ENCODE measurements at regions not wholly inside any gene's neighbourhood (a gene's known extent, or its start where the extent isn't known, plus 50 kb on each side); places are given as distances from the start of the nearest gene placed in this dataset.

GRCh38 chr16:86219655-86220445 is 290.5 kb upstream of the FOXF1 start:
- H3K36me3 ChIP-seq = no peaks in the 10 kb centered on the region
- no peak overlapping the region for H3K4me3 ChIP-seq (replicated peaks in 1 of 3)
- no peak for TF ChIP-seq POLR2A (IDR thresholded peaks at IDR 0.05)
- H3K27me3 ChIP-seq = no peaks in the 10 kb centered on the region
- no peak for DNase-seq
- WGBS, 2 donors = 58 to 60% methylated on average over 22 of the region's 22 CpGs
- no peak overlapping the region for H3K27ac ChIP-seq
- no peaks in the 10 kb centered on the region for H3K9me3 ChIP-seq
- intact Hi-C loops (cut with DNase I) = no loop called here
- H3K4me1 ChIP-seq = no peaks in the 10 kb centered on the region

- TF ChIP-seq POLR2A (IDR thresholded peaks at IDR 0.05) (no peak), CTCF (IDR thresholded peaks at IDR 0.05) (no peak)
- no peak for DNase-seq
- intact Hi-C loops (cut with DNase I) = no loop called here
- no peaks in the 10 kb centered on the region for H3K4me1 ChIP-seq
- no peaks in the 10 kb centered on the region for H3K36me3 ChIP-seq
- H3K9me3 ChIP-seq = no peaks in the 10 kb centered on the region
- no peaks in the 10 kb centered on the region for H3K27me3 ChIP-seq
- no peak overlapping the region for H3K4me3 ChIP-seq (replicated peaks in 1 of 3)
- no peak overlapping the region for H3K27ac ChIP-seq
Observed at GRCh38 chr16:86220561-86220960, 289.8 kb upstream of the FOXF1 start.

- no peak overlapping the region for H3K27ac ChIP-seq
- no peaks in the 10 kb centered on the region for H3K27me3 ChIP-seq
Observed at GRCh38 chr16:86221085-86221484, 289.2 kb upstream of the FOXF1 start.

GRCh38 chr16:86222547-86222946 is 287.8 kb upstream of the FOXF1 start:
- no peak overlapping the region for H3K4me3 ChIP-seq (replicated peaks in 1 of 3)
- intact Hi-C loops (cut with DNase I) = no loop called here

More at GRCh38 chr16:86221085-86221484, 289.2 kb upstream of the FOXF1 start:
- TF ChIP-seq CTCF (IDR thresholded peaks at IDR 0.05) (no peak), POLR2A (IDR thresholded peaks at IDR 0.05) (no peak)
- Histone ChIP-seq H3K9me3 (no peaks in the 10 kb centered on the region), H3K4me3 (replicated peaks in 1 of 3) (no peak overlapping the region), H3K36me3 (no peaks in the 10 kb centered on the region), H3K4me1 (no peaks in the 10 kb centered on the region)
- intact Hi-C loops (cut with DNase I) = no loop called here
- WGBS, 2 donors = 85 to 92% methylated on average over 8 of the region's 8 CpGs
- no peak for DNase-seq

GRCh38 chr16:86222965-86223551 is 287.3 kb upstream of the FOXF1 start:
- Histone ChIP-seq H3K27me3 (no peaks in the 10 kb centered on the region), H3K27ac (no peak overlapping the region), H3K4me3 (replicated peaks in 1 of 3) (no peak overlapping the region), H3K4me1 (no peaks in the 10 kb centered on the region), H3K36me3 (no peaks in the 10 kb centered on the region), H3K9me3 (no peaks in the 10 kb centered on the region)
- intact Hi-C loops (cut with DNase I) = no loop called here
- DNase-seq = no peak
- WGBS, 2 donors = 35 to 48% methylated on average over 11 of the region's 11 CpGs
- TF ChIP-seq POLR2A (IDR thresholded peaks at IDR 0.05) = no peak
- TF ChIP-seq CTCF (IDR thresholded peaks at IDR 0.05) = no peak

More at GRCh38 chr16:86222547-86222946, 287.8 kb upstream of the FOXF1 start:
- H3K4me1 ChIP-seq = no peaks in the 10 kb centered on the region
- DNase-seq = no peak
- WGBS, 2 donors = 44 to 50% methylated on average over 13 of the region's 13 CpGs
- H3K27ac ChIP-seq = no peak overlapping the region
- H3K36me3 ChIP-seq = no peaks in the 10 kb centered on the region
- no peak for TF ChIP-seq CTCF (IDR thresholded peaks at IDR 0.05)
- no peak for TF ChIP-seq POLR2A (IDR thresholded peaks at IDR 0.05)
- H3K9me3 ChIP-seq = no peaks in the 10 kb centered on the region
- no peaks in the 10 kb centered on the region for H3K27me3 ChIP-seq
